Uterus (tissue), 3 donors: ENCODE measurements at regions not wholly inside any gene's neighbourhood (a gene's known extent, or its start where the extent isn't known, plus 50 kb on each side); places are given as distances from the start of the nearest gene placed in this dataset.

Source experiments
- DNase-seq, 2 donors: peaks; one replicate each; pipeline ENCODE4 v3.0.0-alpha.2; 2019 to 2020
- H3K27ac ChIP-seq, 2 donors: fragments of 200-600 bp; sonication (generic); 1 replicate in 1 of 2; 2 replicates in 1 of 2; pipeline ENCODE4 v1.5.1; 2016 to 2018
- H3K27me3 ChIP-seq, 2 donors: fragments of 200-600 bp; sonication (generic); one replicate each; pipeline ENCODE4 v1.5.1; 2018 to 2019; ENCODE audit warnings: control low read depth in 1 of 2
- H3K36me3 ChIP-seq, 2 donors: fragments of 200-600 bp; sonication (generic); one replicate each; pipeline ENCODE4 v1.5.1; 2019; ENCODE audit warnings: control low read depth in 1 of 2
- H3K4me1 ChIP-seq, 2 donors: fragments of 200-600 bp; sonication (generic); one replicate each; pipeline ENCODE4 v1.5.1; 2018 to 2019; ENCODE audit warnings: control low read depth in 1 of 2
- H3K4me3 ChIP-seq, 2 donors: fragments of 200-600 bp; sonication (generic); 1 replicate in 1 of 2; 2 replicates in 1 of 2; pipeline ENCODE4 v1.5.1; 2018 to 2019; ENCODE audit warnings: mild to moderate bottlenecking in 1 of 2
- H3K9me3 ChIP-seq, 2 donors: fragments of 200-600 bp; sonication (generic); one replicate each; pipeline ENCODE4 v1.5.1; 2019; ENCODE audit warnings: control low read depth in 1 of 2
- POLR2A ChIP-seq, 2 donors: fragments of 450-650 bp; IDR thresholded peaks; one replicate each; pipeline ENCODE4 v1.6.1; 2016; ENCODE audit warnings: antibody characterized with exemption in 2 of 2, mild to moderate bottlenecking in 1 of 2, moderate library complexity in 1 of 2
- intact Hi-C: fragments of 100-400 bp; cut with DNase I; formaldehyde crosslinking; loops from one replicate; pipeline ENCODE4 v1.15.1; 2023; ENCODE audit warnings: low total_unique reads
- TF ChIP-seq, protein P1 (sequence below), 4 experiments: fragments of 200-600 bp in 2 of 4; fragments of 450-650 bp in 2 of 4; sonication (generic) in 2 of 4; IDR thresholded peaks; one replicate each; pipeline ENCODE4 v1.5.1; 2016 to 2019; ENCODE audit warnings: antibody characterized with exemption in 4 of 4, mild to moderate bottlenecking in 2 of 4, moderate library complexity in 1 of 4
- donor health status: DM: yes; HTN: yes; CAD: no.

- H3K27ac ChIP-seq = no peak overlapping the region
- no peaks in the 10 kb centered on the region for H3K9me3 ChIP-seq
- no peaks in the 10 kb centered on the region for H3K36me3 ChIP-seq
- DNase-seq = no peak
- no peaks in the 10 kb centered on the region for H3K27me3 ChIP-seq
- TF ChIP-seq, protein P1, sequence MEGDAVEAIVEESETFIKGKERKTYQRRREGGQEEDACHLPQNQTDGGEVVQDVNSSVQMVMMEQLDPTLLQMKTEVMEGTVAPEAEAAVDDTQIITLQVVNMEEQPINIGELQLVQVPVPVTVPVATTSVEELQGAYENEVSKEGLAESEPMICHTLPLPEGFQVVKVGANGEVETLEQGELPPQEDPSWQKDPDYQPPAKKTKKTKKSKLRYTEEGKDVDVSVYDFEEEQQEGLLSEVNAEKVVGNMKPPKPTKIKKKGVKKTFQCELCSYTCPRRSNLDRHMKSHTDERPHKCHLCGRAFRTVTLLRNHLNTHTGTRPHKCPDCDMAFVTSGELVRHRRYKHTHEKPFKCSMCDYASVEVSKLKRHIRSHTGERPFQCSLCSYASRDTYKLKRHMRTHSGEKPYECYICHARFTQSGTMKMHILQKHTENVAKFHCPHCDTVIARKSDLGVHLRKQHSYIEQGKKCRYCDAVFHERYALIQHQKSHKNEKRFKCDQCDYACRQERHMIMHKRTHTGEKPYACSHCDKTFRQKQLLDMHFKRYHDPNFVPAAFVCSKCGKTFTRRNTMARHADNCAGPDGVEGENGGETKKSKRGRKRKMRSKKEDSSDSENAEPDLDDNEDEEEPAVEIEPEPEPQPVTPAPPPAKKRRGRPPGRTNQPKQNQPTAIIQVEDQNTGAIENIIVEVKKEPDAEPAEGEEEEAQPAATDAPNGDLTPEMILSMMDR (IDR thresholded peaks at IDR 0.05) = no peak
- no peak for TF ChIP-seq POLR2A (IDR thresholded peaks at IDR 0.05)
- intact Hi-C loops = no loop called here
- H3K4me1 ChIP-seq = peaks cover 0 to 3% of the 10 kb centered on the region in 2 donors
- H3K4me3 ChIP-seq = no peak overlapping the region
These were observed 142.4 kb upstream of the SOX11 start for GRCh38 chr2:5549771-5550170.

DNA sequence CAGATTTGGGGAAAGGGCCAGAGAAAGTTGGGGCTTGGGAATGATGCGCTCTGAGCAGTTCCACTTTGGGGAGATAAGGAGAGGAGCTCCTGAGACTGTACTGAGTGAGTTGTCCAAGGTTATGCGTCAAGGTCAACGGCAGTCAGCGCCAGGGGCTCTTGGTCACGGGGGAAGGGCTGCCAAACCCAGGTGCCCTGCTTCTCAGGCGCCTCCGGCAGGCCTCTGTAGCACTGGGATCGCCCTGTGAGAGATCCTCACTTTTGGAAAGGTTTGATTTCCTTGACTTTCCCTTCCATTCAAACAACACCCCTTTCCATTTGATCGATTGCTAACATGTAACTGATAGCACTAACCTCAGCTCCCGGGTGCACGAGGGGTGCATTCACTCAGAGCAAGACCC, 136.5 kb upstream of the SOX11 start:
- intact Hi-C loops = no loop called here
- no peak overlapping the region for H3K27ac ChIP-seq
- H3K9me3 ChIP-seq = no peaks in the 10 kb centered on the region
- no peak overlapping the region for H3K4me3 ChIP-seq
- TF ChIP-seq, protein P1 (IDR thresholded peaks at IDR 0.05) = no peak
- TF ChIP-seq POLR2A (IDR thresholded peaks at IDR 0.05) = no peak
- DNase-seq = no peak
- H3K4me1 ChIP-seq = no peaks in the 10 kb centered on the region
- no peaks in the 10 kb centered on the region for H3K36me3 ChIP-seq
- H3K27me3 ChIP-seq = no peaks in the 10 kb centered on the region

GRCh38 chr2:5561006-5561405, 131.2 kb upstream of the SOX11 start:
- TF ChIP-seq, protein P1 (IDR thresholded peaks at IDR 0.05) = no peak
- TF ChIP-seq POLR2A (IDR thresholded peaks at IDR 0.05) = no peak
- no peaks in the 10 kb centered on the region for H3K9me3 ChIP-seq
- no peak overlapping the region for H3K27ac ChIP-seq
- intact Hi-C loops = no loop called here
- no peaks in the 10 kb centered on the region for H3K27me3 ChIP-seq
- DNase-seq = no peak
- no peak overlapping the region for H3K4me3 ChIP-seq
- no peaks in the 10 kb centered on the region for H3K4me1 ChIP-seq
- H3K36me3 ChIP-seq = no peaks in the 10 kb centered on the region

GRCh38 chr2:5562426-5562825, 129.8 kb upstream of the SOX11 start:
- Histone ChIP-seq H3K4me3 (no peak overlapping the region), H3K36me3 (no peaks in the 10 kb centered on the region), H3K4me1 (no peaks in the 10 kb centered on the region), H3K9me3 (no peaks in the 10 kb centered on the region), H3K27ac (no peak overlapping the region), H3K27me3 (no peaks in the 10 kb centered on the region)
- no peak for DNase-seq
- intact Hi-C loops = no loop called here
- TF ChIP-seq POLR2A (IDR thresholded peaks at IDR 0.05) = no peak
- TF ChIP-seq, protein P1 (IDR thresholded peaks at IDR 0.05) = no peak

- intact Hi-C loops = no loop called here
- TF ChIP-seq POLR2A (IDR thresholded peaks at IDR 0.05) = no peak
- TF ChIP-seq, protein P1 (IDR thresholded peaks at IDR 0.05) = no peak
These were observed 129.3 kb upstream of the SOX11 start for GRCh38 chr2:5562865-5563264.

More at GRCh38 chr2:5562865-5563264, 129.3 kb upstream of the SOX11 start:
- Histone ChIP-seq H3K27me3 (no peaks in the 10 kb centered on the region), H3K4me3 (no peak overlapping the region), H3K4me1 (no peaks in the 10 kb centered on the region), H3K9me3 (no peaks in the 10 kb centered on the region), H3K36me3 (no peaks in the 10 kb centered on the region), H3K27ac (no peak overlapping the region)
- no peak for DNase-seq
